GM21529 (cell line): ENCODE measurements at regions not wholly inside any gene's neighbourhood (a gene's known extent, or its start where the extent isn't known, plus 50 kb on each side); places are given as distances from the start of the nearest gene placed in this dataset.
"Not testable (repeated sequence)": the region's sequence is repeated elsewhere in the genome, so short reads cannot be mapped to it uniquely, and the experiment has no call there.

ENCODE experiments used
- ATAC-seq: cut with Tn5 transposase; IDR thresholded peaks from one replicate; pipeline ENCODE4 v1.9.1; 2021; ENCODE audit not compliant: unreplicated experiment

DNA sequence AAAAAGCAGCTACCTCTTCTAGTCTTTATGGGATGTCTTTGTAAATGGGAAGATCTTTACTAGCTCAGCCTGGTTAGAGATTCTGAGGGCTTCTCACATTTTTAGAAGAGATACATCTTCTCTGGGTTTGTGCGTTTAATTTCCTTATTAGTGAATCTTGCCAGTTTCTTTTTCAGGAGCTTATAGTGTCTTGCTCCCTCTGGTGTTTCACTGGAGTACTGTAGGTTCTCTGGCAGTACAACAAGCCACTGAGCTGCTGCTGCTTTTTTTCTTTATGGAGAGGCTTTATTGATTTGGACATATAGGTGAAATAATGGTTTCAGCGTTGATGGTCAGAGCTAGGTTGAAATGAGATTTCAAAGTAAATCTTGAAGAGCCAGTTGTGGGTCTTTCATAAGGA is 82.9 kb downstream of the LAS1L start:
- ATAC-seq = peak; percentile 83

DNA sequence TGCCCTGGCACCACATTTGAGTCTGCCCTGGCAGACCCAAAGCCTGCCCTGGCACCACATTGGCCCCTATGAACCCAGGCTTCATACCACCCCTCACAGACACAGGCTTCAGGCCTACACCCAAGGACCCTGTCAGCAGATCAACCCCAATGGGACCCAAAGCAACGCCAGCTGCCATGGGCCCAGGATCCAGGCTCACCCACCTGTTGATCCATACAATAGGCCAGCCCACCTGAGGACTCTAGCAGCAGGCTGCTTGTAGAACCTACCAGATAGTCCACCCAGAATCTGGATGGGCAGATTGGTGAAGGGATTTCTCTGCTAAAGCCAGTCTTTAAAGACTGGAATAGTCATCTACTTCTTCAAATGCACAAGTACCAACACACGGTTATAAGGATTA is 114.4 kb downstream of the LAS1L start:
- ATAC-seq = no peak

DNA sequence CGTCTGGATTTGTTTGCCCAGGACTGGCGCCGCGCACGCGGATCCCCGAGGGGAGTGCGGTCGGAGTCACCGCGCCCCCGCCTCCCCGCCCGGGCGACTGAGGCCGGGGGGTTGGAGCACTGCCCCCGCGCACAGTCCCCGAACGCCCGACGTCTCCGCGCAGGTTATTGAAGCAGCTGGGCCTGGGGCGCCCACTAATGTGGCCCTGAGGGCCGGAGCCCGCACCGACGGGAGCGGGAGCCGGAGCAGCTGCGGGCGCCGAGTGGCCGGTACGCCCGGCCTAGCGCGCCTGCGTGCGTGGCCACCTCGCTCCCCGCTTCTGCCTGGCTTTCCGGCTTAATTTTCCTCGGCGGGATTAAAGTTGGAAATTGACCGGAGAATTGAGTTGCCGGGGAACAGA is 126.9 kb downstream of the LAS1L start:
- not testable (repeated sequence) for ATAC-seq

DNA sequence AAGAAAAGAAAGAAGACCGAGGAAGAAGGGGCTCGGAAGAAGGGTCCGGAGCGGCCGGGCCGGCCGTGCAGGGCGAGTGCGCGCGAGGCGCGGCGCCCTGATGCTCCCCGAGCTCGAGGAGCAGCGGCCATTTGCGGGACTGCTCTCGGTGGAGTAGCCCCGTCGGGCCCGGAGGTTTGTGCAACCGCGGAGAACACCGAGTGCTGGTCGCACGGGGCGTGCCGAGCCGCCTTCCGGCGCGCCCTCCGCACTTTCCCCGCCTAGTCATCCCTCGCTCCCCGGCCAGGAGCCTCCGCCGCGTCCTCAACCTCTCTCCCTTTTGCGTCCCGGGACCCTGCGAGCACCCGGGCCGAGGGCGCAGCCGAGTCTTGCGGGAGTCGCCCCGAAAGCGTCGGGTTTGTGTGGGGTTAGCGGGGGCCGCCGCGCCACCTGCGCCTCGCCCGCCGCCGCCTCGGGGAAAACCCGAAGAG is 127.4 kb downstream of the LAS1L start:
- ATAC-seq = no peak

DNA sequence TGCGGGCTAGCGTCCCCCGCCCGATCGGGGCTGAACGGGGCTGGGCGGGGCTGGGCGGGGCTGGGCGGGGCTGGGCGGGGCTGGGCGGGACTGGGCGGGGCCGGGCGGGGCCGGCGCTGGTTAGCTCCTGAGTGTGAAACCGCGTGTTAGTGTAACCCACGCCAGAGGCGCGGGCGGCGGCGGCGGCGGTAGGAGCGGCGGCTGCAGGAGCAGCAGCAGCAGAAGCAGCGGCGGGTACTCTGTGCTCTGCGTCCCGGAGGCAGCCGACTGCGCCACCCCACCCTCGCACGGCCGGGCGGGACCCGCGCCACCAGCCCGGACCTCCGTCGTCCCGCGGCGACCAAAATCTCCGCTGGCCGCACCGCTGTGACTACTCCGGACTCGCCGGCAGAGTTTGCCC is 128.1 kb downstream of the LAS1L start:
- no peak for ATAC-seq

DNA sequence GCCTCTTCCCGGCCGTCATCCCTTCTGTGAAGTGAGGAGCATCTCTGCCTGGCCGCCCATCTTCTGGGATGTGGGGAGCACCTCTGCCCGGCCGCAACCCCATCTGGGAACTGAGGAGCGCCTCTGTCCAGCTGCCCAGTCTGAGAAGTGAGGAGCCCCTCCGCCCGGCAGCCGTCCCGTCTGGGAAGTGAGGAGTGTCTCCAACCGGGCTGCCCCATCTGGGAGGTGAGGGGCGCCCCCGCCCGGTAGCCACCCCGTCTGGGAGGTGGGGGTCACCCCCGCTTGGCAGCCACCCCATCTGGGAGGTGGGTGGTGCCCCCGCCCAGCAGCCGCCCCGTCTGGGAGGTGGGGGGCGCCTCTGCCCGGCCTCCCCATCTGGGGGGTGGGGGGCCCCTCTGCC is 142.3 kb downstream of the LAS1L start:
- no peak for ATAC-seq

DNA sequence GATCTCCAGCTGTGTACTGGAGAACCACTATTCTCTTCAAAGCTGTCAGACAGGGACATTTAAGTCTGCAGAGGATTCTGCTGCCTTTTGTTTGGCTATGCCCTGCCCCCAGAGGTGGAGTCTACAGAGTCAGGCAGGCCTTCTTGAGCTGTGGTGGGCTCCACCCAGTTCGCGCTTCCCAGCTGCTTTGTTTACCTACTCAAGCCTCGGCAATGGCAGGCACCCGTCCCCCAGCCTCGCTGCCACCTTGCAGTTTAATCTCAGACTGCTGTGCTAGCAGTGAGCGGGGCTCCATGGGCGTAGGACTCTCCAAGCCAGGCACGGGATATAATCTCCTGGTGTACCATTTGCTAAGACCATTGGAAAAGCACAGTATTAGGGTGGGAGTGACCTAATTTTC is 145.5 kb downstream of the LAS1L start:
- not testable (repeated sequence) for ATAC-seq
